ENCODE measurements at regions not wholly inside any gene's neighbourhood (a gene's known extent, or its start where the extent isn't known, plus 50 kb on each side); places are given as distances from the start of the nearest gene placed in this dataset.
A peak's percentile ranks its signal among the peaks of the same experiment; 100 is the strongest.

- TF ChIP-seq UBTF (IDR thresholded peaks at IDR 0.05; ENCODE audit: borderline replicate concordance in 1 of 2, low read depth in 2 of 2, low read length in 2 of 2) (peak; percentile 99 to 100), TFAP4 (CRISPR knock-in tag; IDR thresholded peaks at IDR 0.05; ENCODE audit: borderline replicate concordance) (peak; percentile 96), TCFL5 (CRISPR knock-in tag; conservative IDR thresholded peaks at IDR 0.05) (no peak), RBM14 (IDR thresholded peaks at IDR 0.05; ENCODE audit: borderline replicate concordance, insufficient read depth, low read depth, low read length) (no peak), PRMT5 (CRISPR knock-in tag; IDR thresholded peaks at IDR 0.05) (no peak), ZNF695 (CRISPR knock-in tag; IDR thresholded peaks at IDR 0.05) (0 out of 2 replicates have a peak, but pooled peaks have one; percentile 69), GMEB1 (CRISPR knock-in tag; IDR thresholded peaks at IDR 0.05) (peak; percentile 85), NR2C1 (IDR thresholded peaks at IDR 0.05) (0 out of 2 replicates have a peak, but pooled peaks have one; percentile 9), NR2C1 (tag; IDR thresholded peaks at IDR 0.05) (no peak; the same call in 1 of the 2 replicates), MCM5 (IDR thresholded peaks at IDR 0.05; ENCODE audit: low read depth) (no peak), BRD4 (IDR thresholded peaks at IDR 0.05) (0 out of 2 replicates have a peak, but pooled peaks have one; percentile 22)
- TF ChIP-seq, protein P1, sequence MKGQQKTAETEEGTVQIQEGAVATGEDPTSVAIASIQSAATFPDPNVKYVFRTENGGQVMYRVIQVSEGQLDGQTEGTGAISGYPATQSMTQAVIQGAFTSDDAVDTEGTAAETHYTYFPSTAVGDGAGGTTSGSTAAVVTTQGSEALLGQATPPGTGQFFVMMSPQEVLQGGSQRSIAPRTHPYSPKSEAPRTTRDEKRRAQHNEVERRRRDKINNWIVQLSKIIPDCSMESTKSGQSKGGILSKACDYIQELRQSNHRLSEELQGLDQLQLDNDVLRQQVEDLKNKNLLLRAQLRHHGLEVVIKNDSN (CRISPR knock-in tag; IDR thresholded peaks at IDR 0.05): no peak
- TF ChIP-seq, protein P2, sequence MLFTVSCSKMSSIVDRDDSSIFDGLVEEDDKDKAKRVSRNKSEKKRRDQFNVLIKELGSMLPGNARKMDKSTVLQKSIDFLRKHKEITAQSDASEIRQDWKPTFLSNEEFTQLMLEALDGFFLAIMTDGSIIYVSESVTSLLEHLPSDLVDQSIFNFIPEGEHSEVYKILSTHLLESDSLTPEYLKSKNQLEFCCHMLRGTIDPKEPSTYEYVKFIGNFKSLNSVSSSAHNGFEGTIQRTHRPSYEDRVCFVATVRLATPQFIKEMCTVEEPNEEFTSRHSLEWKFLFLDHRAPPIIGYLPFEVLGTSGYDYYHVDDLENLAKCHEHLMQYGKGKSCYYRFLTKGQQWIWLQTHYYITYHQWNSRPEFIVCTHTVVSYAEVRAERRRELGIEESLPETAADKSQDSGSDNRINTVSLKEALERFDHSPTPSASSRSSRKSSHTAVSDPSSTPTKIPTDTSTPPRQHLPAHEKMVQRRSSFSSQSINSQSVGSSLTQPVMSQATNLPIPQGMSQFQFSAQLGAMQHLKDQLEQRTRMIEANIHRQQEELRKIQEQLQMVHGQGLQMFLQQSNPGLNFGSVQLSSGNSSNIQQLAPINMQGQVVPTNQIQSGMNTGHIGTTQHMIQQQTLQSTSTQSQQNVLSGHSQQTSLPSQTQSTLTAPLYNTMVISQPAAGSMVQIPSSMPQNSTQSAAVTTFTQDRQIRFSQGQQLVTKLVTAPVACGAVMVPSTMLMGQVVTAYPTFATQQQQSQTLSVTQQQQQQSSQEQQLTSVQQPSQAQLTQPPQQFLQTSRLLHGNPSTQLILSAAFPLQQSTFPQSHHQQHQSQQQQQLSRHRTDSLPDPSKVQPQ (CRISPR knock-in tag; IDR thresholded peaks at IDR 0.05; ENCODE audit: borderline replicate concordance): no peak
- TF ChIP-seq, protein P3, sequence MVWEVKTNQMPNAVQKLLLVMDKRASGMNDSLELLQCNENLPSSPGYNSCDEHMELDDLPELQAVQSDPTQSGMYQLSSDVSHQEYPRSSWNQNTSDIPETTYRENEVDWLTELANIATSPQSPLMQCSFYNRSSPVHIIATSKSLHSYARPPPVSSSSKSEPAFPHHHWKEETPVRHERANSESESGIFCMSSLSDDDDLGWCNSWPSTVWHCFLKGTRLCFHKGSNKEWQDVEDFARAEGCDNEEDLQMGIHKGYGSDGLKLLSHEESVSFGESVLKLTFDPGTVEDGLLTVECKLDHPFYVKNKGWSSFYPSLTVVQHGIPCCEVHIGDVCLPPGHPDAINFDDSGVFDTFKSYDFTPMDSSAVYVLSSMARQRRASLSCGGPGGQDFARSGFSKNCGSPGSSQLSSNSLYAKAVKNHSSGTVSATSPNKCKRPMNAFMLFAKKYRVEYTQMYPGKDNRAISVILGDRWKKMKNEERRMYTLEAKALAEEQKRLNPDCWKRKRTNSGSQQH (CRISPR knock-in tag; IDR thresholded peaks at IDR 0.05): no peak
- TF ChIP-seq, protein P4, sequence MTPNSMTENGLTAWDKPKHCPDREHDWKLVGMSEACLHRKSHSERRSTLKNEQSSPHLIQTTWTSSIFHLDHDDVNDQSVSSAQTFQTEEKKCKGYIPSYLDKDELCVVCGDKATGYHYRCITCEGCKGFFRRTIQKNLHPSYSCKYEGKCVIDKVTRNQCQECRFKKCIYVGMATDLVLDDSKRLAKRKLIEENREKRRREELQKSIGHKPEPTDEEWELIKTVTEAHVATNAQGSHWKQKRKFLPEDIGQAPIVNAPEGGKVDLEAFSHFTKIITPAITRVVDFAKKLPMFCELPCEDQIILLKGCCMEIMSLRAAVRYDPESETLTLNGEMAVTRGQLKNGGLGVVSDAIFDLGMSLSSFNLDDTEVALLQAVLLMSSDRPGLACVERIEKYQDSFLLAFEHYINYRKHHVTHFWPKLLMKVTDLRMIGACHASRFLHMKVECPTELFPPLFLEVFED (CRISPR knock-in tag; conservative IDR thresholded peaks at IDR 0.05): 0 out of 2 replicates have a peak, but pooled peaks have one; percentile 36
Observed at GRCh38 chr6:4018171-4018923, 60.6 kb downstream of the FAM217A start (continued).
